Colonic mucosa (tissue), 4 donors: ENCODE measurements at regions not wholly inside any gene's neighbourhood (a gene's known extent, or its start where the extent isn't known, plus 50 kb on each side); places are given as distances from the start of the nearest gene placed in this dataset.

Experiments used
- DNase-seq: peaks from one replicate; pipeline ENCODE4 v3.0.0-alpha.2; 2020
- H3K27ac ChIP-seq: fragments of 200-600 bp; one replicate; pipeline ENCODE4 v1.8.0; 2021
- H3K27me3 ChIP-seq: fragments of 200-600 bp; one replicate; pipeline ENCODE4 v1.8.0; 2021
- H3K36me3 ChIP-seq: fragments of 200-600 bp; one replicate; pipeline ENCODE4 v1.8.0; 2021
- H3K4me1 ChIP-seq: fragments of 200-600 bp; one replicate; pipeline ENCODE4 v1.8.0; 2021; ENCODE audit warnings: mild to moderate bottlenecking
- H3K4me3 ChIP-seq: fragments of 200-600 bp; one replicate; pipeline ENCODE4 v1.8.0; 2021
- H3K9ac ChIP-seq, 2 donors: one replicate each; pipeline ENCODE4 v1.7.0; 2013; ENCODE audit warnings: control low read depth in 2 of 2, low read depth in 2 of 2, low read length in 2 of 2
- H3K9me3 ChIP-seq: fragments of 200-600 bp; one replicate; pipeline ENCODE4 v1.8.0; 2021
- intact Hi-C: fragments of 100-400 bp; cut with DNase I; formaldehyde crosslinking; loops from one replicate; pipeline ENCODE4 v1.14.1; 2022
- TF ChIP-seq, protein P1 (sequence below): fragments of 200-600 bp; IDR thresholded peaks from one replicate; pipeline ENCODE4 v1.8.0; 2022; ENCODE audit warnings: antibody characterized with exemption, mild to moderate bottlenecking
- donor health status: healthy.
- donor health status: DM: no; HTN: no; CAD: no.
- donor health status: DM: no; HTN: no; CAD: no.

DNA sequence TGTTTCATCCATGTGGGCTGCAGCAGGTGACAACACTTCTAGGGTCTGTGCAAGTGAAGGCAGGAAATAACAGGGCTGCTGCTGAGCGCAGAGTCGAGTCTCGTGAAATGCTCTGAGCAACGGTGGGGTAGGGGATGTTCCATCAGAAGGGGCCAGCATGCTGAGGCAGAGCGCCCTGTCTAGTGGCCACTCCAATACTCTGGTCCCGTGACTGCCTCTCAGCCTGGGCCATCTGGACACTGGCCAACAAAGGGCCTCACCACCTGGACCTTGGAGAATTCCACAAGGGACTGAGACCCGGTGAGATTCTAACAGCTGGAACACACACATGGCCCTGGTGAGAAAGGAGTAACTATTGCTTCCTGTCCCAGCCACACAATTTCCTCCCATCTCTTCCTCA is 375.7 kb downstream of the SHANK2 start:
- intact Hi-C loops, result no loop called here
- no peak overlapping the region for H3K9ac ChIP-seq
- no peaks in the 10 kb centered on the region for H3K27me3 ChIP-seq
- DNase-seq, result no peak
- H3K4me3 ChIP-seq, result no peak overlapping the region
- H3K4me1 ChIP-seq, result no peaks in the 10 kb centered on the region
- no peak overlapping the region for H3K27ac ChIP-seq
- TF ChIP-seq, protein P1, sequence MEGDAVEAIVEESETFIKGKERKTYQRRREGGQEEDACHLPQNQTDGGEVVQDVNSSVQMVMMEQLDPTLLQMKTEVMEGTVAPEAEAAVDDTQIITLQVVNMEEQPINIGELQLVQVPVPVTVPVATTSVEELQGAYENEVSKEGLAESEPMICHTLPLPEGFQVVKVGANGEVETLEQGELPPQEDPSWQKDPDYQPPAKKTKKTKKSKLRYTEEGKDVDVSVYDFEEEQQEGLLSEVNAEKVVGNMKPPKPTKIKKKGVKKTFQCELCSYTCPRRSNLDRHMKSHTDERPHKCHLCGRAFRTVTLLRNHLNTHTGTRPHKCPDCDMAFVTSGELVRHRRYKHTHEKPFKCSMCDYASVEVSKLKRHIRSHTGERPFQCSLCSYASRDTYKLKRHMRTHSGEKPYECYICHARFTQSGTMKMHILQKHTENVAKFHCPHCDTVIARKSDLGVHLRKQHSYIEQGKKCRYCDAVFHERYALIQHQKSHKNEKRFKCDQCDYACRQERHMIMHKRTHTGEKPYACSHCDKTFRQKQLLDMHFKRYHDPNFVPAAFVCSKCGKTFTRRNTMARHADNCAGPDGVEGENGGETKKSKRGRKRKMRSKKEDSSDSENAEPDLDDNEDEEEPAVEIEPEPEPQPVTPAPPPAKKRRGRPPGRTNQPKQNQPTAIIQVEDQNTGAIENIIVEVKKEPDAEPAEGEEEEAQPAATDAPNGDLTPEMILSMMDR, result no peak
- no peaks in the 10 kb centered on the region for H3K36me3 ChIP-seq
- no peaks in the 10 kb centered on the region for H3K9me3 ChIP-seq

DNA sequence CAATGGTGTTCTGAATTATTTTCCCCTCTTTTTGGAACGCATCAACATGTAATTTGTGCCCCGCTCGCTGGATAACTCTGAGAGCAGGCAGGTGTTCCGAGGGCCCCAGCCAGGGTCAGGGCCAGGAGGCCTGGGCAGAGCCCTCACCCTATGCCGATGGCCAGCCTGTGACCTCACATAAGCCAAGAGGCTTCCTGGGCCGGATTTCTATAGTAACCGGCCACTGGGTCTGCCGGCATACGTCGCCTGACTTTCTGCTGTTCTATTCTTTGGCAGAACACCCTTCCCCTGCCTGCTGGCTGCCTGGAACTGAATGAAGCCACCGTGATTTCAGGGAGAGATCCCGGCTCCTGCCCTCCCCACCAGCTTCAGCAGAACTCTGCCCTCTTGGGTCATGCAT is 375.2 kb downstream of the SHANK2 start:
- Histone ChIP-seq H3K27ac (no peak overlapping the region), H3K27me3 (no peaks in the 10 kb centered on the region), H3K9me3 (no peaks in the 10 kb centered on the region), H3K9ac (no peak overlapping the region), H3K4me1 (no peaks in the 10 kb centered on the region), H3K36me3 (no peaks in the 10 kb centered on the region), H3K4me3 (no peak overlapping the region)
- TF ChIP-seq, protein P1, result no peak
- DNase-seq, result no peak
- intact Hi-C loops, result no loop called here

DNA sequence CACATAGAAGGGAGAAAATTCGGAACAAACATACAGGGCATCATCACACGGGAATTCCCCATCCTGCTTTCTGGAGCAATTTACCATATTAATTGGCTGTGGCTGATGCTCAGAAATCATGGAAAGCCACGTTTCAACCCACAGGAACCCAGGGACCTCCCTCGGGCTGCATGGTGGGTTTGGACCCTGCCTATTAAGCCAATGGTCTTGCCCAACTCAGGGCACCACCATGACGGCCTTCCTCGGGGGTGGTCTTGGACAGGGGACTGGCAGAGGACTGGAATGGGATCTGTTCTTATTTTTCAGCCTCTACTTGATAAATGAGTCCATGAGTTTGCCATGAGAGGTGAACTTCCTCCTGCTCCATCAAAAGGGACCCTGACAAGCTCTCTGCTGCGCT is 374.0 kb downstream of the SHANK2 start:
- Histone ChIP-seq H3K27ac (no peak overlapping the region), H3K27me3 (no peaks in the 10 kb centered on the region), H3K36me3 (no peaks in the 10 kb centered on the region), H3K9ac (no peak overlapping the region), H3K4me3 (no peak overlapping the region), H3K4me1 (no peaks in the 10 kb centered on the region), H3K9me3 (no peaks in the 10 kb centered on the region)
- DNase-seq, result no peak
- TF ChIP-seq, protein P1, result no peak
- intact Hi-C loops, result no loop called here

DNA sequence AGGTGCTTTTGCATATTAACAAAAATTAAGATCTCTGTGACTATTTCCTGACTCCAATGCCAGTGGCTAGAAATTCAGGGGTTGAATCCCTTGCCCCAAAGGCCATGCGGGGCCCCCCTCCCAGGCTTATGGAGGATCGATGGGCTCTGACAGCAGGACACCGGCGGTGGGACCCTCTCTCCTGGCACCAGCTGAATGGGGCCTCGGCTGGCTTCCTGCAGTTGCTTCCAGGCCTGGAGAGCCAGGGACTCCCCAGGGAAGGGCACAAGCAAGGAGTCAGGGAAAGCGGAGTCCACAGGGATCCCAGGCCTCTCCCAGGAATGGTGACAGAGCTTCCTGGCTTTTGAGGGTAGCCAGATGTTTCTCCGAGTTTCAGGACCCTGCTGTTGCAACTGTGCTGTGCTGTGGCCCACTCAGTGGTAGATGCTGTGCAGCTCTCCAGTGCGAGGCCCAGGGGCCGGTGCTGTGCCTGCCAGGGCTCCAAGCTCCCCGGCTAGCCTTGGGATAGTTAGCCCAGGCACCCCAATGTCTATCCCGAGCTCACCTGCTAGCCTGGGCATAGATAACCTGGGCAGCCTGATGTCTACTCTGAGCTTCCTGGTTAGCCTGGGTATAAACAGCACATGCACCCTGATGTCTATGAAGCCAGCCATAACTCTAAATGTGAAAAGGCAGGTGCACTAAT is 372.6 kb downstream of the SHANK2 start:
- no peak overlapping the region for H3K9ac ChIP-seq
- intact Hi-C loops, result no loop called here
- H3K9me3 ChIP-seq, result no peaks in the 10 kb centered on the region
- H3K27ac ChIP-seq, result no peak overlapping the region
- no peak for DNase-seq
- no peaks in the 10 kb centered on the region for H3K4me1 ChIP-seq
- no peak overlapping the region for H3K4me3 ChIP-seq
- H3K27me3 ChIP-seq, result no peaks in the 10 kb centered on the region
- no peaks in the 10 kb centered on the region for H3K36me3 ChIP-seq
- TF ChIP-seq, protein P1, result no peak

DNA sequence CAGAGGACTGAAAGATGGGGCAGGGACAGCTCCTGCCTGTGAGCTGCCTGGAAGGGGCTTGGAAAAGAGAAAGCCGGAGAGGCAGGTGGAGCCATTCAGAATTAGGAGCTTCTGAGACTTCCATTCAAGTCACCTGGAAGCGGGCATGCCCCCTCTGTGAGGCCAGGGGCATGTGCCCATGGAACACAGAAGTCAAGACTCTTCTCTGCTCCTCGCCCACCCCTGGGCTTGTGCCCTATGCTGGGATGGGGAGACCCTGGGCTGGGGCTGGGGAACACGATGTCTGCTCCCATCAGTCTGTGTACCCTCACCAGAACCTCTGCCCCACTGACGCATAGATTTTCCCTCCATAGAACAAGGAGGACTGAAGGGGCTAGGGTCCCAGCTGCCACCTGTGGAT is 372.0 kb downstream of the SHANK2 start:
- Histone ChIP-seq H3K27ac (no peak overlapping the region), H3K9ac (no peak overlapping the region), H3K27me3 (no peaks in the 10 kb centered on the region), H3K36me3 (no peaks in the 10 kb centered on the region), H3K4me3 (no peak overlapping the region), H3K4me1 (no peaks in the 10 kb centered on the region), H3K9me3 (no peaks in the 10 kb centered on the region)
- TF ChIP-seq, protein P1, result no peak
- DNase-seq, result no peak
- intact Hi-C loops, result no loop called here
